ENCODE measurements at regions not wholly inside any gene's neighbourhood (a gene's known extent, or its start where the extent isn't known, plus 50 kb on each side); places are given as distances from the start of the nearest gene placed in this dataset.

GRCh38 chr13:22655106-22655852 lies 525.5 kb upstream of the SGCG start:
- Histone ChIP-seq H3F3A (ENCODE audit: insufficient read depth, low read length) (no peaks in the 10 kb centered on the region), H3K9me3 (ENCODE audit: low read length) (no peaks in the 10 kb centered on the region), H2AFZ (ENCODE audit: low read length) (no peak overlapping the region), H3K36me3 (ENCODE audit: insufficient read depth, low read length) (no peaks in the 10 kb centered on the region), H3K27me3 (ENCODE audit: insufficient read depth, low read length) (no peaks in the 10 kb centered on the region), H3K9me2 (ENCODE audit: low read depth, low read length) (no peaks in the 10 kb centered on the region), H4K20me1 (ENCODE audit: insufficient read depth, low read length) (no peaks in the 10 kb centered on the region), H3K4me1 (ENCODE audit: insufficient read depth, low read length, severe bottlenecking) (no peaks in the 10 kb centered on the region), H3K9ac (ENCODE audit: low read length) (no peak overlapping the region), H3K79me2 (ENCODE audit: insufficient read depth, low read length) (no peaks in the 10 kb centered on the region), H3K27ac (ENCODE audit: low read depth, low read length, poor library complexity, severe bottlenecking) (no peak overlapping the region), H3K4me3 (ENCODE audit: low read depth, low read length, poor library complexity, severe bottlenecking) (no peak overlapping the region), H3K4me2 (ENCODE audit: low read length) (no peak overlapping the region)
- TF ChIP-seq EZH2 (IDR thresholded peaks at IDR 0.05; ENCODE audit: borderline replicate concordance, low read length) (no peak), CTCF (IDR thresholded peaks at IDR 0.05; ENCODE audit: low read length) (no peak)

- no peak overlapping the region for H3K9ac ChIP-seq (ENCODE audit: low read length)
Measured at GRCh38 chr13:22662771-22663170, 518.0 kb upstream of the SGCG start.

GRCh38 chr13:22665506-22665905 lies 515.3 kb upstream of the SGCG start:
- Histone ChIP-seq H3K9me3 (ENCODE audit: low read length) (no peaks in the 10 kb centered on the region), H3K27ac (ENCODE audit: low read depth, low read length, poor library complexity, severe bottlenecking) (no peak overlapping the region), H3K4me2 (ENCODE audit: low read length) (no peak overlapping the region), H3K9ac (ENCODE audit: low read length) (no peak overlapping the region), H3K4me1 (ENCODE audit: insufficient read depth, low read length, severe bottlenecking) (no peaks in the 10 kb centered on the region), H3K79me2 (ENCODE audit: insufficient read depth, low read length) (no peaks in the 10 kb centered on the region), H3K4me3 (ENCODE audit: low read depth, low read length, poor library complexity, severe bottlenecking) (no peak overlapping the region), H3F3A (ENCODE audit: insufficient read depth, low read length) (no peaks in the 10 kb centered on the region), H3K27me3 (ENCODE audit: insufficient read depth, low read length) (no peaks in the 10 kb centered on the region), H3K9me2 (ENCODE audit: low read depth, low read length) (no peaks in the 10 kb centered on the region), H3K36me3 (ENCODE audit: insufficient read depth, low read length) (no peaks in the 10 kb centered on the region), H4K20me1 (ENCODE audit: insufficient read depth, low read length) (no peaks in the 10 kb centered on the region), H2AFZ (ENCODE audit: low read length) (no peak overlapping the region)
- no peak for TF ChIP-seq EZH2 (IDR thresholded peaks at IDR 0.05; ENCODE audit: borderline replicate concordance, low read length)
- TF ChIP-seq CTCF (IDR thresholded peaks at IDR 0.05; ENCODE audit: low read length) = no peak

More at GRCh38 chr13:22662771-22663170, 518.0 kb upstream of the SGCG start:
- H3K27ac ChIP-seq (ENCODE audit: low read depth, low read length, poor library complexity, severe bottlenecking) = no peak overlapping the region
- H4K20me1 ChIP-seq (ENCODE audit: insufficient read depth, low read length) = no peaks in the 10 kb centered on the region
- H3K36me3 ChIP-seq (ENCODE audit: insufficient read depth, low read length) = no peaks in the 10 kb centered on the region
- H3K79me2 ChIP-seq (ENCODE audit: insufficient read depth, low read length) = no peaks in the 10 kb centered on the region
- no peaks in the 10 kb centered on the region for H3F3A ChIP-seq (ENCODE audit: insufficient read depth, low read length)
- H2AFZ ChIP-seq (ENCODE audit: low read length) = no peak overlapping the region
- no peaks in the 10 kb centered on the region for H3K4me1 ChIP-seq (ENCODE audit: insufficient read depth, low read length, severe bottlenecking)
- H3K4me3 ChIP-seq (ENCODE audit: low read depth, low read length, poor library complexity, severe bottlenecking) = no peak overlapping the region
- no peak for TF ChIP-seq CTCF (IDR thresholded peaks at IDR 0.05; ENCODE audit: low read length)
- TF ChIP-seq EZH2 (IDR thresholded peaks at IDR 0.05; ENCODE audit: borderline replicate concordance, low read length) = no peak
- H3K9me2 ChIP-seq (ENCODE audit: low read depth, low read length) = no peaks in the 10 kb centered on the region
- no peaks in the 10 kb centered on the region for H3K9me3 ChIP-seq (ENCODE audit: low read length)
- no peak overlapping the region for H3K4me2 ChIP-seq (ENCODE audit: low read length)
- H3K27me3 ChIP-seq (ENCODE audit: insufficient read depth, low read length) = no peaks in the 10 kb centered on the region
